ENCODE measurements at regions not wholly inside any gene's neighbourhood (a gene's known extent, or its start where the extent isn't known, plus 50 kb on each side); places are given as distances from the start of the nearest gene placed in this dataset.

DNA sequence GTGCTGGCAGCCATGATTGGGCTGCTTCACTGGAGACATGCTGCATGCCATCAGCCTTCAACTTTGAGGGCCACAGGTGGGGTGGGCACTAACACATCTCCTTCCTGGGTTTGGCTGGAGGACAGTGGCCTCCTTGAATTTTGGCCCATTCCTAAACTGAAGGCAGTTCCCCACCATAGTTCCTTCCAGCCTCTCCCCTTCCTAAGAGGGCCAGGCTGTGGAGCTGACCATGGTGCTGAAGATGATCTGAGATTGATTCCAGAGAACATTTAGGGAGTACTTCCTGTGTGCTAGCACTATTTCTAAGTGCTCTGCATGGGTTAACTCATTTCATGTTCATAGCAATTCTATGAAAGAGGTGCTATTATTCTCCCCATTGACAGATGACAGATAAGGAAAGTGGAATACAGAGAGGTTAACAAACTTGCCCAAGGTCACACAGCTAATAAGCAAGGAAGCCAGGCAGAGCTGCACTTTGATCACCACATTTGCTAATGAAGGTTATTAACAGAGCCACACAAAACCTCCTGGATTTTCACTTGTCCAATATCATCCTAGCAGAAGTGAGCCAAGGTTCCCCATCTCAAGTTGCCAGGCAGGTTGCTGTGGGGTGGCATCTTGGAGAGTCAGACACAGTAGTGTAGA is 175.3 kb downstream of the ZIC5 start:
- TF ChIP-seq, protein P1, sequence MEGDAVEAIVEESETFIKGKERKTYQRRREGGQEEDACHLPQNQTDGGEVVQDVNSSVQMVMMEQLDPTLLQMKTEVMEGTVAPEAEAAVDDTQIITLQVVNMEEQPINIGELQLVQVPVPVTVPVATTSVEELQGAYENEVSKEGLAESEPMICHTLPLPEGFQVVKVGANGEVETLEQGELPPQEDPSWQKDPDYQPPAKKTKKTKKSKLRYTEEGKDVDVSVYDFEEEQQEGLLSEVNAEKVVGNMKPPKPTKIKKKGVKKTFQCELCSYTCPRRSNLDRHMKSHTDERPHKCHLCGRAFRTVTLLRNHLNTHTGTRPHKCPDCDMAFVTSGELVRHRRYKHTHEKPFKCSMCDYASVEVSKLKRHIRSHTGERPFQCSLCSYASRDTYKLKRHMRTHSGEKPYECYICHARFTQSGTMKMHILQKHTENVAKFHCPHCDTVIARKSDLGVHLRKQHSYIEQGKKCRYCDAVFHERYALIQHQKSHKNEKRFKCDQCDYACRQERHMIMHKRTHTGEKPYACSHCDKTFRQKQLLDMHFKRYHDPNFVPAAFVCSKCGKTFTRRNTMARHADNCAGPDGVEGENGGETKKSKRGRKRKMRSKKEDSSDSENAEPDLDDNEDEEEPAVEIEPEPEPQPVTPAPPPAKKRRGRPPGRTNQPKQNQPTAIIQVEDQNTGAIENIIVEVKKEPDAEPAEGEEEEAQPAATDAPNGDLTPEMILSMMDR (IDR thresholded peaks at IDR 0.05): no peak

DNA sequence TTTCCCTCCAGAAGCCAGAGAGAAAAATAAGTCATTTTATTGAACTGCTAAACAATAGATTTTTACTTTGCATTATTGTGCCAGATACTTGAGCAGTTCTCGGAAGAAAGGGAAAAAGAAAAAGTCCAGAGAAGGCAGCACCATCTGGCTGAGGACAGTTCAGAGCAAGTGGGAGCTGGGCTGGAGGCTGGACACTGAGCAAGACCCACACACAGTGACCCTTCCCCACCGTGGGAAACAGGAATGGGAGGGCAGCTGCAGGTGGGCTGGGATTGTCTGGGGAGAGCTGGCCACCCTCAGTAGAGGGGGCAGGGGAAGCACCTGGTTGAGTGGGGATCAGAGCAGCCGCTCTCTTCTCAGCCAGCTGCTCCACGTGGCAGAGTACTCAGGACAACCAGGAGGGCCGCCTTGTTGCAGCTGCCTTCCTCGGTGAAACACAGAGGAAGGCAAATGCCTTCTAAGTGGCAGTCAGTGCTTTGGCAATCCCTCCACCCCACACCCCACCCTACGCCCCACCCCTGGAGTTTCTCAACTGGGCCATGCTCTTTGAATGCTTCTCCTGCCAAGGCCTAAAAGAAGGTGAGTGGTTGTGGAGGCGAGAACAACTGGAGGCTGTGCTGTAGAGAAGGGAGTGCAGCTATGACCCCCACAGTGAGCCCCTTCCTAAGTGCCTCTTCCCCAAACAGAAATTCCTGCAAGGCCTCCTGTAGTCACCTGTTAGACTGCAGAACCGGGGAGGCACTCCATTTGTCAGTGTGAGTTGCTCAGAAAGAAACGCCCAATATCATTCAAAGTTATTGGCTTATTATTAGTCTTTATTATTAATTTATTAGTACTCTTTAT is 179.3 kb downstream of the ZIC5 start:
- TF ChIP-seq, protein P1 (IDR thresholded peaks at IDR 0.05): no peak

DNA sequence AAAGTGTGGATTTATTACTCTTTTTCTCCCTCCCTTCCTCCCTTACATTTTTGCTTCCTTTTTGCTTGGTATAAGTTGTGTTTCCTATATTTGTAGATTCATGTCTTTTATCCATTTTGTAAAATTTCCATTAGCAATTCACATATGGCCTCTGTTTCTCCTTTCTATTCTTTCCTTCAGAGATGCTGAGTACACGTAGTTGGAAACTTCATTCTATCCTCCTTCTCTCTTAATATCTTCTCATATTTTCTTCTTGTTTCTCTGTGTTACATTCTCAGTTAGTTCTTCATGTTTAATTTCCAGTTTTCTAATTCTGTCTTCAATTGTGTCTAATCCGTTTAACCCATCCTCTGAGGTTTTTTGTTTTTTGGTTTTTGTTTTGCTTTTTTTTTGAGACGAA is 188.9 kb downstream of the ZIC5 start:
- TF ChIP-seq, protein P1 (IDR thresholded peaks at IDR 0.05): no peak

DNA sequence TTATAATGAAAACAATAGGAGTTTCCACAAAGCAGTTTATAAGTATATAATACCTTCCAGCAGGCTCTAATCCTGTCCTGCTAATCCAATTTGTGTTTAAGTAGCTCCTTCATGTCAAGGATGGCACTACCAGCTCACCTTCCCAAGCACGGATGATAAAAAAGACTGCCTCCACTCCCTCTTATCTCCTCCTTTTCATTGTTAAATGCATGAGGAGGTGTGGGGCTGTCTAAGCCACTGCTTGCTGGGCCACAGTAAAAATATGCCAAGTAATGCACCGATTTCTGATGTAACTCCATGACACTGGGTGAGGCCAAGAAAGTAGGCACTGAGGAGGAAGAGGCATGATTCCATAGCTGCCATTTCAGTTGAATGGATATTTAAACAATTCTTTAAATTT is 193.1 kb downstream of the ZIC5 start:
- TF ChIP-seq, protein P1 (IDR thresholded peaks at IDR 0.05): no peak

DNA sequence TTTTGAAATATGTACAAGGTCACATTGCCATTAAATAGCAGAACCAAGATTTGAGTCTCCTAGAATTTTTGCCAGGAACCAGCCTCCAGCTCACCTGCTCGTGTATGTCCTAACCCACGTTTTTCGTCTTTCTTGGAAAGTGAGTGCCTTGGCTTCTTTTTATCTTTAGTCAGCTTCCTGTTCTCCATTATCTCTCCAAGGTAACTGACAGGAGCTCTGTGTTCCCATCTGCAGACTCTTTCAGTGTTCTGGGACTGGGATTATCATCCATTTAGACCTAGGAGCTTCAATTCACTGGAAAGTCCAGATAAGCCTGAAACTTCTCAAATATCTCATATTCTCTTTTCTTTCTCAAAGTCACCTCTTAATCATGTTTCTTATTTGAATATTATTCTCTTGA is 193.7 kb downstream of the ZIC5 start:
- TF ChIP-seq, protein P1 (IDR thresholded peaks at IDR 0.05): no peak

DNA sequence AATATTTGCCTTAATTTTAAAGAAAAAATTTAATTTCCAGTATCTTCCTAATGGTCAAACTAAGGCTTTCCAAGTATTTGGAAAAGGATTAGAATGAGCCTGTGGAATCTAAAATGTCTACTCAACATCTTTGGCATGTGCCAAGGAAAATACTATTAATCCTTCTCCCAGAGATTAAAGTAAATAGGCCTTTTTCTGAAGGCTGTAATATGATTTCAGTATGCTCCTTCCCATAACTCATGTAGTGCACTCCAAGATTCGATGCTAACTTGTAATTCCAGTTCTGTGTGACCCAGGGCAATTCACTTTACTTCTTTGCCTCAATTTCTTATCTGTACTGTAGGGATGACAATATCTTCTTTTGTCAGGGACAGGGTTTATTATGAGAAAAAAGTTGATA is 196.9 kb downstream of the ZIC5 start:
- TF ChIP-seq, protein P1 (IDR thresholded peaks at IDR 0.05): no peak

DNA sequence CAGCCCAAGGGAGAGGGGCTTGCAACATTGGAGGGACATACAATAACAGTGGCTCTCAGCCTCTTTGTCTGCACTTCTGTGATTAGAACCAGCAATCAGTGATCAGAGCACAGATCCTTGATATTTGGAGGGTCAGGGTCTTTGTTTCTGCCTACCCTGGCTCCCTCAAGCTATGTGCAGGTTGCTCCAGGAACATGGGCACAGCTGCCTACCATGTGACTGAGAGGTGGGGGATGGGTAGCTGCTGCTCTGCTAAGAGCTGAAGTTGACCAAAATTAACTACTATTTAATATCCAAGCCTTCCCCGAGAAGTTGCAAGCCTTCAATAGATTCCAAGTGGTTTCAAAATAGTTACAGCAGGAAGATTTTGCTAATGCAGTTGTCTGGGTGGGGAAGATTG is 202.6 kb downstream of the ZIC5 start:
- TF ChIP-seq, protein P1 (IDR thresholded peaks at IDR 0.05): no peak
